Heart left ventricle (tissue), 16 donors: ENCODE measurements at regions not wholly inside any gene's neighbourhood (a gene's known extent, or its start where the extent isn't known, plus 50 kb on each side); places are given as distances from the start of the nearest gene placed in this dataset.

Experiments used
- ATAC-seq, 4 donors: fragments of 200-7000 bp; cut with Tn5 transposase; one replicate each; pipeline ENCODE4 v1.9.1; 2020 to 2022; ENCODE audit warnings: moderate library complexity in 4 of 4, mild to moderate bottlenecking in 3 of 4, moderate number of reproducible peaks in 1 of 4
- DNase-seq, 5 donors: peaks; one replicate each; pipeline ENCODE4 v3.0.0-alpha.2; 2020
- H3K27ac ChIP-seq, 12 donors: fragments of 200-600 bp; sonication (generic) in 4 of 12; one replicate each; pipeline versions ENCODE4 v1.5.0 to v1.8.0; 2016 to 2022; ENCODE audit warnings: mild to moderate bottlenecking in 2 of 12
- H3K27me3 ChIP-seq, 9 donors: fragments of 200-600 bp; sonication (generic) in 2 of 9; one replicate each; pipeline versions ENCODE4 v1.5.1 to v1.8.0; 2016 to 2022; ENCODE audit warnings: mild to moderate bottlenecking in 3 of 9
- H3K36me3 ChIP-seq, 9 donors: fragments of 200-600 bp; sonication (generic) in 2 of 9; one replicate each; pipeline versions ENCODE4 v1.5.0 to v1.8.0; 2018 to 2022; ENCODE audit warnings: mild to moderate bottlenecking in 2 of 9
- H3K4me1 ChIP-seq, 12 donors: fragments of 200-600 bp; sonication (generic) in 4 of 12; one replicate each; pipeline versions ENCODE4 v1.5.0 to v1.8.0; 2016 to 2022; ENCODE audit warnings: mild to moderate bottlenecking in 3 of 12
- H3K4me3 ChIP-seq, 12 donors: fragments of 200-600 bp; sonication (generic) in 4 of 12; one replicate each; pipeline versions ENCODE4 v1.5.0 to v1.8.0; 2017 to 2022; ENCODE audit warnings: mild to moderate bottlenecking in 9 of 12, moderate library complexity in 4 of 12
- H3K9me3 ChIP-seq, 12 donors: fragments of 200-600 bp; sonication (generic) in 4 of 12; one replicate each; pipeline versions ENCODE4 v1.5.0 to v1.8.0; 2016 to 2022; ENCODE audit warnings: mild to moderate bottlenecking in 1 of 12
- POLR2A ChIP-seq, 2 donors: fragments of 450-650 bp; IDR thresholded peaks; one replicate each; pipeline ENCODE4 v1.6.1; 2017; ENCODE audit warnings: antibody characterized with exemption in 2 of 2, mild to moderate bottlenecking in 2 of 2, moderate library complexity in 2 of 2
- WGBS, 4 donors: extraction: QIAGEN DNeasy Blood & Tissue Kit in 2 of 4; methylation state at CpG; one replicate each; pipeline versions ENCODE4 v1.1.5 to v1.1.7; 2013 to 2018; 5-methylcytosine and 5-hydroxymethylcytosine counted together
- intact Hi-C, 10 donors: fragments of 100-400 bp; cut with DNase I; formaldehyde crosslinking; loops; one replicate each; pipeline versions ENCODE4 v1.11.1 to v1.14.2; 2022
- TF ChIP-seq, protein P1 (sequence below), 12 donors: fragments of 200-600 bp; sonication (generic) in 4 of 12; IDR thresholded peaks; one replicate each; pipeline versions ENCODE4 v1.5.0 to v1.8.0; 2018 to 2022; ENCODE audit warnings: antibody characterized with exemption in 12 of 12, mild to moderate bottlenecking in 5 of 12
- donor health status: ischemic (EF 13 %, LVEDD 7.1; RV severe dilation, severe dysfunction).
- donor health status: healthy with polysubstance abuse.
- donor health status: DM: no; HTN: yes; CAD: no.
- donor health status: DM: no; HTN: no; CAD: no.
- donor health status: ischemic (EF 25% LVEDD 6.9; RV normal size, moderate dysfunction).
- donor health status: ischemic (EF 25% LVEDD 5.7; RV mildly dilated, moderate dysfunction).
- donor health status: healthy.
- donor health status: DM: yes; HTN: yes; CAD: no.
- donor health status: ischemic (EF 35%, LVEDD 5.7; RV mildly dilated, moderate dysfunction).
- donor health status: nonischemic (EF 11% LVEDD 7.7; RV severe dilation, severe dysfunction).
- donor health status: DM: yes; HTN: yes; CAD: no.
- donor health status: PGD.
- donor health status: ischemic (EF 29% LVEDD 5.4; RV normal size, mild dysfunction).
- donor health status: nonischemic (EF 23%, LVEDD 6.1; RV moderate dilation, normal function).

DNA sequence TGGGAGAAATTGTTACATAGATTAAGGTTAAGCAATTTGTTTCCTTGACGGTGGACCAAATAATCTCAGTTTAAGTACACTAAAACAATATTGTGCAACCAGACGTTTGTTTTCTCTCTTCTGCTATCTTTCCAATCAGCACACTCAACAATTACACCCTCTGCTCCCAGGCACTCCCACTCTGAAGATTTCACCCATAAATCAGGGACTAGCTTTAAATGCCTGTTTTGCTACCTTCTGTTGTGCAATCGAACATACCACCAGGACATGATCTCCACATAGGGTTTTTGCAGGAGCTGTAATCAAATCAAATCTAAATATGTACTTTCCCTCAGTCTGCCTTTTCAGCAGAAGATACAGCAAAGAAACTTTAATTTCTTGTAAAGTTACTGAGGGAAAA is 405.8 kb upstream of the TLE4 start:
- Histone ChIP-seq H3K9me3 (peaks cover 0 to 12% (median 0%) of the 10 kb centered on the region in 12 donors), H3K27me3 (no peaks in the 10 kb centered on the region), H3K36me3 (no peaks in the 10 kb centered on the region), H3K4me3 (no peak overlapping the region), H3K4me1 (no peaks in the 10 kb centered on the region), H3K27ac (no peak overlapping the region)
- DNase-seq (no peak), ATAC-seq (no peak)
- TF ChIP-seq POLR2A (IDR thresholded peaks at IDR 0.05) = no peak
- TF ChIP-seq, protein P1, sequence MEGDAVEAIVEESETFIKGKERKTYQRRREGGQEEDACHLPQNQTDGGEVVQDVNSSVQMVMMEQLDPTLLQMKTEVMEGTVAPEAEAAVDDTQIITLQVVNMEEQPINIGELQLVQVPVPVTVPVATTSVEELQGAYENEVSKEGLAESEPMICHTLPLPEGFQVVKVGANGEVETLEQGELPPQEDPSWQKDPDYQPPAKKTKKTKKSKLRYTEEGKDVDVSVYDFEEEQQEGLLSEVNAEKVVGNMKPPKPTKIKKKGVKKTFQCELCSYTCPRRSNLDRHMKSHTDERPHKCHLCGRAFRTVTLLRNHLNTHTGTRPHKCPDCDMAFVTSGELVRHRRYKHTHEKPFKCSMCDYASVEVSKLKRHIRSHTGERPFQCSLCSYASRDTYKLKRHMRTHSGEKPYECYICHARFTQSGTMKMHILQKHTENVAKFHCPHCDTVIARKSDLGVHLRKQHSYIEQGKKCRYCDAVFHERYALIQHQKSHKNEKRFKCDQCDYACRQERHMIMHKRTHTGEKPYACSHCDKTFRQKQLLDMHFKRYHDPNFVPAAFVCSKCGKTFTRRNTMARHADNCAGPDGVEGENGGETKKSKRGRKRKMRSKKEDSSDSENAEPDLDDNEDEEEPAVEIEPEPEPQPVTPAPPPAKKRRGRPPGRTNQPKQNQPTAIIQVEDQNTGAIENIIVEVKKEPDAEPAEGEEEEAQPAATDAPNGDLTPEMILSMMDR (IDR thresholded peaks at IDR 0.05) = no peak
- intact Hi-C loops = no loop called here
- 32 to 39% (median 36%) methylated on average over 3 of the region's 3 CpGs for WGBS, 4 donors

- intact Hi-C loops = no loop called here
- H3K4me3 ChIP-seq = no peak overlapping the region
- DNase-seq (no peak), ATAC-seq (no peak)
- no peak overlapping the region for H3K27ac ChIP-seq
- TF ChIP-seq POLR2A (IDR thresholded peaks at IDR 0.05) = no peak
- TF ChIP-seq, protein P1 (IDR thresholded peaks at IDR 0.05) = no peak
- H3K36me3 ChIP-seq = no peaks in the 10 kb centered on the region
- no peaks in the 10 kb centered on the region for H3K27me3 ChIP-seq
- H3K4me1 ChIP-seq = no peaks in the 10 kb centered on the region
- peaks cover 0 to 14% (median 0%) of the 10 kb centered on the region in 12 donors for H3K9me3 ChIP-seq
- 89 to 98% (median 96%) methylated on average over 1 of the region's 1 CpG for WGBS, 4 donors
Observed at GRCh38 chr9:79170643-79171042, 401.1 kb upstream of the TLE4 start.

GRCh38 chr9:79173932-79174331 is 397.8 kb upstream of the TLE4 start:
- Histone ChIP-seq H3K36me3 (no peaks in the 10 kb centered on the region), H3K4me3 (no peak overlapping the region), H3K9me3 (peaks cover 0 to 14% (median 0%) of the 10 kb centered on the region in 12 donors), H3K27ac (no peak overlapping the region), H3K4me1 (no peaks in the 10 kb centered on the region), H3K27me3 (no peaks in the 10 kb centered on the region)
- WGBS, 4 donors = 84 to 92% (median 91%) methylated on average over 3 of the region's 3 CpGs
- no peak for DNase-seq
- no peak for TF ChIP-seq POLR2A (IDR thresholded peaks at IDR 0.05)
- TF ChIP-seq, protein P1 (IDR thresholded peaks at IDR 0.05) = no peak
- no peak for ATAC-seq
- intact Hi-C loops = no loop called here

GRCh38 chr9:79176014-79176697 is 395.6 kb upstream of the TLE4 start:
- H3K27me3 ChIP-seq = no peaks in the 10 kb centered on the region
- WGBS, 4 donors = 32 to 52% (median 39%) methylated on average over 4 of the region's 4 CpGs
- no peaks in the 10 kb centered on the region for H3K36me3 ChIP-seq
- intact Hi-C loops = no loop called here
- DNase-seq = no peak
- no peak overlapping the region for H3K27ac ChIP-seq
- no peaks in the 10 kb centered on the region for H3K4me1 ChIP-seq
- peaks cover 0 to under 1% (median 0%) of the 10 kb centered on the region in 12 donors for H3K9me3 ChIP-seq
- ATAC-seq = no peak
- no peak overlapping the region for H3K4me3 ChIP-seq
- TF ChIP-seq POLR2A (IDR thresholded peaks at IDR 0.05) = no peak
- TF ChIP-seq, protein P1 (IDR thresholded peaks at IDR 0.05) = no peak
